Right atrium auricular region (tissue), 2 donors: ENCODE measurements at regions not wholly inside any gene's neighbourhood (a gene's known extent, or its start where the extent isn't known, plus 50 kb on each side); places are given as distances from the start of the nearest gene placed in this dataset.

Experiments
- DNase-seq: peaks from one replicate; pipeline ENCODE4 v3.0.0-alpha.2; 2019; ENCODE audit warnings: low spot score
- H3K27ac ChIP-seq, 2 donors: fragments of 200-600 bp; sonication (generic); 1 replicate in 1 of 2; 2 replicates in 1 of 2; pipeline ENCODE4 v1.5.1; 2016 to 2019
- H3K27me3 ChIP-seq, 2 donors: fragments of 200-600 bp; sonication (generic); one replicate each; pipeline versions ENCODE4 v1.5.1 to v1.6.0; 2017 to 2019
- H3K36me3 ChIP-seq: fragments of 200-600 bp; sonication (generic); one replicate; pipeline ENCODE4 v1.5.1; 2016
- H3K4me1 ChIP-seq, 2 donors: fragments of 200-600 bp; sonication (generic); one replicate each; pipeline versions ENCODE4 v1.5.1 to v1.6.0; 2017 to 2019
- H3K4me3 ChIP-seq, 2 donors: fragments of 200-600 bp; sonication (generic); 1 replicate in 1 of 2; 2 replicates in 1 of 2; pipeline ENCODE4 v1.5.1; 2017 to 2019; ENCODE audit warnings: mild to moderate bottlenecking in 1 of 2, moderate library complexity in 1 of 2
- H3K9me3 ChIP-seq, 2 donors: fragments of 200-600 bp; sonication (generic); one replicate each; pipeline ENCODE4 v1.5.1; 2019
- CTCF ChIP-seq, 2 donors: fragments of 200-600 bp; sonication (generic); IDR thresholded peaks; one replicate each; pipeline ENCODE4 v1.5.1; 2019; ENCODE audit warnings: antibody characterized with exemption in 2 of 2

DNA sequence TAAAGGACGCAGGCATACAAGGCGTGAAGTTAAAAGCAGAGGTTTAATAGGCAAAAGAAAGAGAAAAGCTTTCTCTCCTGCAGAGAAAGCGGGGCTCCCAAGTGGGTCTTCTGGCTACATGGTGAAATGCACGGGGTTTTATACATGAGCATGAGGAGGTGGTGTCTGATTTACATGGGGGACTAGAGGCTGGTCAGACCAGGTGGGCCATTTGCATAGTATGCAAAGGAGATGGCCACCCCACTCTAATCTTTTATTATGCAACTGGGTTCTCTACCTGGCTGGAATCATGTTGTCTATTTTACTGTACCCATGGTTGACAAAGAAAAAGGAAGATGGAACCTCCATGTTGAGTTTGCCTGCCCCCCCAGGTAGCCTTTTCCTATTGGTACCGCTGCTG lies 356.2 kb downstream of the KCNJ3 start:
- TF ChIP-seq CTCF (IDR thresholded peaks at IDR 0.05), result no peak

DNA sequence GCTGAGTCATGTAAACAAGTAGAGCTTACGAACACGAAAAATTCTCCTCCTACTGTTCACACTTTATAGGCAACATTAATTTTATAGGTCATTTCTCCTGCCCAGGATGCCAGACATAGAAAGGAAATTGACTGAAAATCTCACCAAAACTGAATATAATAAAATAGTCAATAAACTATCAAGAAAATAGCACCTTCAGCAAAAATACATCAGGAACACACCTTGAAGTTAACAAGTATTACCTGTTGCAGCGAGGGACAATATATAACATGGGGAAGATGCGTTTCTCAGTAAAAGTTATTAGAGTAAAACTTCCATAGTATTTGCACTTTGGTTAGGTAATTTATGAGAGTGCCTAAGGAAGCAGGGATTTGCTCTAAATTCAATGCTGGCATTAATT lies 344.6 kb downstream of the KCNJ3 start:
- no peaks in the 10 kb centered on the region for H3K4me1 ChIP-seq
- no peak overlapping the region for H3K4me3 ChIP-seq
- no peak for TF ChIP-seq CTCF (IDR thresholded peaks at IDR 0.05)
- no peaks in the 10 kb centered on the region for H3K9me3 ChIP-seq
- DNase-seq, result no peak
- H3K27me3 ChIP-seq, result no peaks in the 10 kb centered on the region
- H3K36me3 ChIP-seq, result no peaks in the 10 kb centered on the region
- H3K27ac ChIP-seq, result no peak overlapping the region

More for the DNA sequence above, 356.2 kb downstream of the KCNJ3 start:
- no peak overlapping the region for H3K4me3 ChIP-seq
- H3K4me1 ChIP-seq, result no peaks in the 10 kb centered on the region
- no peak for DNase-seq
- H3K27ac ChIP-seq, result no peak overlapping the region
- H3K9me3 ChIP-seq, result no peaks in the 10 kb centered on the region
- H3K27me3 ChIP-seq, result no peaks in the 10 kb centered on the region
- H3K36me3 ChIP-seq, result no peaks in the 10 kb centered on the region

DNA sequence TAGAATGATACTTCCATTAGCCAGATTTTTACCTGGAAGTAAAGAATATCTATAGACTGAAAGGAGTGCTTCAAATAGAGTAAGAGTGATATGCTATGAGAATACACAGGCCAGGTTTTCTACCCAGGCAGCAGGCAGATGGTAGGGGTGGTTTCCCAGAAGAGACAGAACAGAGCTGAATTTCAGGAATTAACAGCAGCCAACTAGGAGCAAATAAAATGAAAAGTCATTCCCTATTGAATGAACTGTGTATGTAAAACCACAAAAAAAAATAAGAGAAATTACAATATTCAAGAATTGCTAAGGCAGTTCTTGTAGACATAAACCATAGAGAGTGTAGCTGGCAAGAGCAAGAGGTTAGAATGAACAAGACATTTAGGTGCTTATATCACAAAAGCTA lies 336.8 kb downstream of the KCNJ3 start:
- no peaks in the 10 kb centered on the region for H3K27me3 ChIP-seq
- H3K27ac ChIP-seq, result no peak overlapping the region
- no peak for DNase-seq
- TF ChIP-seq CTCF (IDR thresholded peaks at IDR 0.05), result no peak
- no peaks in the 10 kb centered on the region for H3K36me3 ChIP-seq
- H3K9me3 ChIP-seq, result no peaks in the 10 kb centered on the region
- H3K4me1 ChIP-seq, result no peaks in the 10 kb centered on the region
- H3K4me3 ChIP-seq, result no peak overlapping the region

- TF ChIP-seq CTCF (IDR thresholded peaks at IDR 0.05), result no peak
- no peaks in the 10 kb centered on the region for H3K4me1 ChIP-seq
- no peaks in the 10 kb centered on the region for H3K9me3 ChIP-seq
- no peak overlapping the region for H3K27ac ChIP-seq
- no peaks in the 10 kb centered on the region for H3K36me3 ChIP-seq
- no peak overlapping the region for H3K4me3 ChIP-seq
- DNase-seq, result no peak
- no peaks in the 10 kb centered on the region for H3K27me3 ChIP-seq
Observed at GRCh38 chr2:155033652-155034051, 335.2 kb downstream of the KCNJ3 start.

GRCh38 chr2:155030296-155030695 lies 331.8 kb downstream of the KCNJ3 start:
- Histone ChIP-seq H3K4me3 (no peak overlapping the region), H3K27ac (no peak overlapping the region), H3K4me1 (no peaks in the 10 kb centered on the region), H3K9me3 (no peaks in the 10 kb centered on the region), H3K27me3 (no peaks in the 10 kb centered on the region), H3K36me3 (no peaks in the 10 kb centered on the region)
- TF ChIP-seq CTCF (IDR thresholded peaks at IDR 0.05), result no peak
- DNase-seq, result no peak

- H3K36me3 ChIP-seq, result no peaks in the 10 kb centered on the region
- H3K4me3 ChIP-seq, result no peak overlapping the region
- H3K27me3 ChIP-seq, result no peaks in the 10 kb centered on the region
- DNase-seq, result no peak
- H3K27ac ChIP-seq, result no peak overlapping the region
- no peaks in the 10 kb centered on the region for H3K4me1 ChIP-seq
- no peaks in the 10 kb centered on the region for H3K9me3 ChIP-seq
- no peak for TF ChIP-seq CTCF (IDR thresholded peaks at IDR 0.05)
Observed at GRCh38 chr2:155026651-155027174, 328.2 kb downstream of the KCNJ3 start.
